ENCODE measurements at regions not wholly inside any gene's neighbourhood (a gene's known extent, or its start where the extent isn't known, plus 50 kb on each side); places are given as distances from the start of the nearest gene placed in this dataset.

DNA sequence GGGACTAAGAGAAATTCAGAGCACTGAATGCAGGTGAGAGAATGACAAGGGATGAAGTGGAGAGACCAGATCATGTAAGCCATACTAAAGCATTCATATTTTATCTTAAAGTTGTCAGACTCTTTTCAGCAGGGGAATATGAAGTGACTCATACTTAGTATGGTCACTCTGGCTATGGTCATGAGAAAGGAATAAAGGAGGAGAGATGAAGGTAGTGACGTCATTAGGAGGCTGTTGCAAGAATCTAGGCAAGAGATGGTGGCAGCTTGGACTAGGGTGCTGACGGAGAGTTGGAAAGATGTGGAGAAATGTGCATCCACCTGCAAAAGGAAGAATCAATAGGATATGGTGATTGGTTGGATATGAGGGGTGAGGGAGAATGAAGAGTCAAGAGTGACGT is 203.2 kb upstream of the ACVR2A start:
- no peak overlapping the region for H3K4me3 ChIP-seq
- H3K36me3 ChIP-seq: no peaks in the 10 kb centered on the region
- no peak overlapping the region for H3K27ac ChIP-seq
- TF ChIP-seq CTCF (IDR thresholded peaks at IDR 0.05): no peak
- H3K9me3 ChIP-seq: no peaks in the 10 kb centered on the region
- intact Hi-C loops (cut with DNase I): no loop called here
- DNase-seq (no peak), ATAC-seq (no peak)
- no peaks in the 10 kb centered on the region for H3K27me3 ChIP-seq
- H3K4me1 ChIP-seq: peaks cover 0 to 6% of the 10 kb centered on the region in 2 donors

DNA sequence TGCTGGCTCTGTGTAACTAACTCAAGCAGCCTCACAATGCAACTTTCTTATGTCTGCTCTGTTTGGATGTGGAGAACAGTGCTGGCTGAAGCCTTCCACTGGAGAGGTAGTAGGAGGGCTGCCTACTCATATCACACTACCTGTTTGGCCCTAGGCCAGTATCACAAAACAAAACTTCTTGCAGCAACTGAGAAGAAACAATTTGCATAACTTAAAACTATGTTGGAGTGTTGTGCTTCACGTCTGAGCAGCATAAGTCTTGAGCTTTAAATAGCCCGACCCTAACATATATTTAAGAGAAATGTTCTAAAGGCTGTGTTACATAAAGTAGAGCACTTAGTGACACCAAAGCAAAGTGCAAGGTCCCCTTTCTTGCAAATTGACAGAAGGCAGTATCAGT is 204.9 kb upstream of the ACVR2A start:
- intact Hi-C loops (cut with DNase I): no loop called here
- TF ChIP-seq CTCF (IDR thresholded peaks at IDR 0.05): no peak
- Histone ChIP-seq H3K36me3 (no peaks in the 10 kb centered on the region), H3K27ac (no peak overlapping the region), H3K4me3 (no peak overlapping the region), H3K4me1 (peaks cover 0 to 11% of the 10 kb centered on the region in 2 donors), H3K27me3 (no peaks in the 10 kb centered on the region), H3K9me3 (no peaks in the 10 kb centered on the region)
- DNase-seq (peak in 1 of 4 donors; percentile 21), ATAC-seq (no peak)

DNA sequence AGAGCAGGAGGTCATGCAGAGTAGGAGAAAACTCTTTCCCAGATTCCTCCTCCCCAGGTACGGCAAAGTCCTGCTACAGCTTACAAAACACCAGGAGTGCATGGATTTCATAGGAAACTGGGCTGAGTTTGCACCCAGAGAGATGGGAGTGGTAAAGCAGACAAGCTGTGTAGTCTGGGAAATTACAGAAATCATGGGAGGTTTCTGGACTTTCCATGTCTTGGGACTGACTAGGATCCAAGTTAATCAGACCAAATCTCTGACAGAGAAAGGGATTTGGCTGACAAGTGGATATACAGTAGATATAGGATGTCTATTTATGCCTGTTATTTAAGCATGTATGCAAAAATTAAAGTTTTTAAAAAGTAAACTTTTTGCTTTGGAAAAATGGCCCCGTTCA is 205.4 kb upstream of the ACVR2A start:
- H3K4me1 ChIP-seq: peaks cover 0 to 11% of the 10 kb centered on the region in 2 donors
- H3K27ac ChIP-seq: no peak overlapping the region
- H3K36me3 ChIP-seq: no peaks in the 10 kb centered on the region
- no peak for TF ChIP-seq CTCF (IDR thresholded peaks at IDR 0.05)
- ATAC-seq: no peak
- H3K27me3 ChIP-seq: no peaks in the 10 kb centered on the region
- no peak for DNase-seq
- H3K4me3 ChIP-seq: no peak overlapping the region
- H3K9me3 ChIP-seq: no peaks in the 10 kb centered on the region
- intact Hi-C loops (cut with DNase I): no loop called here

GRCh38 chr2:147636886-147637285 is 207.9 kb upstream of the ACVR2A start:
- Histone ChIP-seq H3K27ac (peak overlapping the region in 1 of 2 donors; percentile 59), H3K9me3 (no peaks in the 10 kb centered on the region), H3K36me3 (no peaks in the 10 kb centered on the region), H3K27me3 (no peaks in the 10 kb centered on the region), H3K4me3 (no peak overlapping the region), H3K4me1 (peaks cover 0 to 16% of the 10 kb centered on the region in 2 donors)
- intact Hi-C loops (cut with DNase I): no loop called here
- DNase-seq: peak in 1 of 4 donors; percentile 20
- TF ChIP-seq CTCF (IDR thresholded peaks at IDR 0.05): no peak
- ATAC-seq: no peak

DNA sequence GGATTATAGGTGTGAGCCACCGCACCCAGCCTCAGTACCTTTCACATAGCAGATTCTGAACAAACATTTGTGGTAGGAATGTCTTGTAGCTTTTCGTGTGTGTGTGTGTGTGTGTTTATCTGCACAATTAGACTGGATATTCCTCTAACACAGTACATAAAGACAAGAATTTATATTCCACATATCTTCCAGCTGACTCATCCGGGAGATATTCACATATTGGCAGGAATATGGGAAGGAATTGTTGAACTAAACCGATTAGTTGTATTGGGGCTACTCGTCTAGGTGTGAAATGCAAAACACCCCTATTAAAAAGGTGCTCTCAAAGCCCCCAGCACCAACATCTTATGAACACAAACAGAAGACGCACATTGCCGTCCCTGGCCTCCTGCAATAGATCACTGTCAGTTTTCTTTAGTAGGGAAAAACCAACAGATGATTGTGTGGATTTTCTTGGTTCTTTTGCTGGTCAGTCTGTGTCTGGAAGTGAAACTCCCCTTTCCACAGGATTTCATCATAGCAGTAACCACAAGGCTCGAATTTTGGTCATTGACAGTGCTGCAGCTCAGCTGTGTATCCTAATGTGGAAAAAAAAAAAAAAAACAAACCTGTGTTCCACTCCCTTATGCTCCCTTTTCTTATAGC is 208.5 kb upstream of the ACVR2A start:
- Histone ChIP-seq H3K27me3 (no peaks in the 10 kb centered on the region), H3K36me3 (no peaks in the 10 kb centered on the region), H3K4me1 (peaks cover 0 to 16% of the 10 kb centered on the region in 2 donors), H3K27ac (peak overlapping the region in 1 of 2 donors; percentile 59), H3K9me3 (no peaks in the 10 kb centered on the region), H3K4me3 (no peak overlapping the region)
- peak; percentile 79 for ATAC-seq
- peak in 1 of 4 donors; percentile 18 for DNase-seq
- intact Hi-C loops (cut with DNase I): no loop called here
- no peak for TF ChIP-seq CTCF (IDR thresholded peaks at IDR 0.05)

Data from left lung (tissue), 4 donors.